ENCODE measurements at regions not wholly inside any gene's neighbourhood (a gene's known extent, or its start where the extent isn't known, plus 50 kb on each side); places are given as distances from the start of the nearest gene placed in this dataset.

- no peaks in the 10 kb centered on the region for H4K20me1 ChIP-seq (ENCODE audit: insufficient read depth)
- no peaks in the 10 kb centered on the region for H3K36me3 ChIP-seq (replicated peaks in 1 of 2; ENCODE audit: control insufficient read depth in 1 of 2, insufficient read depth in 2 of 2, low read length in 1 of 2)
- no peaks in the 10 kb centered on the region for H3K9me2 ChIP-seq
- no peak overlapping the region for H3K9ac ChIP-seq
- 5% methylated on average over 4 of the region's 4 CpGs for WGBS (ENCODE audit: low lambda C conversion rate)
- CTCF ChIA-PET = no interaction called here
- H3K27me3 ChIP-seq (ENCODE audit: insufficient read depth) = no peaks in the 10 kb centered on the region
- TF ChIP-seq TAF1 (IDR thresholded peaks at IDR 0.05; ENCODE audit: borderline replicate concordance, low read depth, low read length) (no peak), TCF12 (IDR thresholded peaks at IDR 0.05) (no peak), TEAD4 (IDR thresholded peaks at IDR 0.05; ENCODE audit: borderline replicate concordance, insufficient read depth) (no peak), MXI1 (IDR thresholded peaks at IDR 0.05; ENCODE audit: low read depth, low read length) (no peak), RXRA (IDR thresholded peaks at IDR 0.05; ENCODE audit: borderline replicate concordance, low read depth) (no peak), SIN3A (IDR thresholded peaks at IDR 0.05; ENCODE audit: borderline replicate concordance, low read depth, low read length) (no peak), ELF1 (IDR thresholded peaks at IDR 0.05) (no peak), IRF3 (IDR thresholded peaks at IDR 0.05; ENCODE audit: low read depth, low read length) (no peak), USF1 (IDR thresholded peaks at IDR 0.05; ENCODE audit: borderline replicate concordance, low read depth) (no peak), FOXJ3 (CRISPR knock-in tag; IDR thresholded peaks at IDR 0.05) (no peak), CHD2 (IDR thresholded peaks at IDR 0.05; ENCODE audit: low read length, partially characterized antibody) (no peak), MAX (IDR thresholded peaks at IDR 0.05; ENCODE audit: low read depth) (no peak), REST (IDR thresholded peaks at IDR 0.05; ENCODE audit: low read depth, low read length) (no peak)
- H3K79me2 ChIP-seq (ENCODE audit: insufficient read depth) = no peaks in the 10 kb centered on the region
- no peaks in the 10 kb centered on the region for H3F3A ChIP-seq (replicated peaks; ENCODE audit: insufficient read depth)
- DNase-seq = no peak
- H3K4me2 ChIP-seq = no peak overlapping the region
- no peak overlapping the region for H3K27ac ChIP-seq (ENCODE audit: low read depth in 2 of 2, low read length in 1 of 2)
- no peak overlapping the region for H3K4me3 ChIP-seq (ENCODE audit: low read depth in 2 of 2, low read length in 1 of 2)
- no peak overlapping the region for H2AFZ ChIP-seq (ENCODE audit: low read depth)
- no peaks in the 10 kb centered on the region for H3K4me1 ChIP-seq (ENCODE audit: control insufficient read depth in 1 of 2, insufficient read depth in 2 of 2, low read depth in 1 of 2, low read length in 1 of 2)
- H3K9me3 ChIP-seq = no peaks in the 10 kb centered on the region
- POLR2A ChIA-PET = no interaction called here
These were observed 150.0 kb downstream of the VCX3A start for GRCh38 chrX:6384921-6385320.
